ENCODE measurements at regions not wholly inside any gene's neighbourhood (a gene's known extent, or its start where the extent isn't known, plus 50 kb on each side); places are given as distances from the start of the nearest gene placed in this dataset.

DNA sequence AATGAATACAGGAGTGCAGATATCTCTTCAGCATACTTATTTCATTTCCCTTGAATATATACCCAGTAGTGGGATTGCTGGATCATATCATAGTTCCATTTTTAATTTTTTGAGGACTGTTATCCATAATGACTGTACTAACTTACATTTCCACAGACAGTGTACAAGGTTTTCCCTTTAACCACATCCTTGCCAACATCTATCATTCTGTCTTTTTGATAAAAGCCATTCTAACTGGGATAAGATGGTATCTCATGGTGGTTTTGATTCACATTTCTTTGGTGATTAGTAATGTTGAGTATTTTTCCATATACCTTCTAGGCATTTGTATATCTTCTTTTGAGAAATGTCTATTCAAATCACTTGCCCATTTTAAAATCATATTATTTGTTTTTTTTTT is 325.2 kb downstream of the CYP26B1 start:
- Histone ChIP-seq H2BK12ac (ENCODE audit: low read depth, low read length) (no peak overlapping the region), H2BK15ac (ENCODE audit: low read length) (no peak overlapping the region), H3K27me3 (replicated peaks in 1 of 4; ENCODE audit: control insufficient read depth in 3 of 4, extremely low read depth in 1 of 4, insufficient read depth in 3 of 4, low read length in 3 of 4) (no peaks in the 10 kb centered on the region), H3K14ac (ENCODE audit: insufficient read length) (no peak overlapping the region), H3K4ac (replicated peaks; ENCODE audit: insufficient read length, low read depth, low read length) (no peak overlapping the region), H3K4me1 (replicated peaks in 1 of 4; ENCODE audit: control insufficient read depth in 3 of 4, insufficient read depth in 4 of 4, low read length in 3 of 4) (no peaks in the 10 kb centered on the region), H3K36me3 (ENCODE audit: control insufficient read depth in 2 of 4, insufficient read depth in 4 of 4, low read length in 3 of 4) (no peaks in the 10 kb centered on the region; a peak in 1 of 8 replicates), H3K27ac (ENCODE audit: low read depth, low read length) (no peak overlapping the region), H3K56ac (replicated peaks; ENCODE audit: insufficient read length, low read depth, low read length) (no peak overlapping the region), H4K91ac (replicated peaks; ENCODE audit: insufficient read length, low read length) (no peak overlapping the region), H3K23ac (ENCODE audit: insufficient read length) (no peak overlapping the region), H4K20me1 (replicated peaks in 1 of 2; ENCODE audit: control insufficient read depth in 1 of 2, insufficient read depth in 2 of 2, low read length in 2 of 2) (no peaks in the 10 kb centered on the region), H3K4me2 (ENCODE audit: insufficient read depth in 1 of 2, low read depth in 2 of 2, low read length in 2 of 2) (no peak overlapping the region), H4K8ac (ENCODE audit: extremely low read depth, insufficient read depth, low read length) (no peak overlapping the region), H3K79me2 (ENCODE audit: control insufficient read depth in 1 of 2, insufficient read depth in 2 of 2, low read length in 2 of 2) (no peaks in the 10 kb centered on the region), H2BK20ac (ENCODE audit: low read length) (no peak overlapping the region), H3K18ac (ENCODE audit: extremely low read depth, low read length) (no peak overlapping the region), H2AK5ac (ENCODE audit: low read depth, low read length) (no peak overlapping the region), H3K9me3 (ENCODE audit: insufficient read depth in 2 of 2, low read depth in 1 of 2, low read length in 1 of 2) (peaks cover 0 to 7% of the 10 kb centered on the region in 2 experiments; a peak in 1 of 4 replicates), H2BK5ac (ENCODE audit: low read depth, low read length) (no peak overlapping the region), H4K5ac (ENCODE audit: insufficient read length, low read depth, low read length) (no peak overlapping the region), H2AFZ (ENCODE audit: low read length) (no peak overlapping the region), H2BK120ac (replicated peaks; ENCODE audit: low read depth, low read length) (no peak overlapping the region), H3K23me2 (ENCODE audit: low read depth, low read length) (no peaks in the 10 kb centered on the region), H3K79me1 (ENCODE audit: low read depth, low read length) (no peaks in the 10 kb centered on the region), H3K9ac (replicated peaks in 1 of 4; ENCODE audit: extremely low read depth in 1 of 4, low read depth in 3 of 4, low read length in 3 of 4) (no peak overlapping the region), H3K4me3 (ENCODE audit: extremely low read depth in 1 of 4, insufficient read depth in 2 of 4, low read depth in 3 of 4, low read length in 4 of 4) (no peak overlapping the region)
- TF ChIP-seq TEAD4 (IDR thresholded peaks at IDR 0.05; ENCODE audit: low read depth, low read length) (no peak), RBBP5 (IDR thresholded peaks at IDR 0.05; ENCODE audit: borderline replicate concordance, low read depth, low read length) (no peak), SP4 (IDR thresholded peaks at IDR 0.05; ENCODE audit: low read length) (no peak), FOSL1 (IDR thresholded peaks at IDR 0.05; ENCODE audit: insufficient read depth, low read depth, low read length) (no peak), EZH2 (IDR thresholded peaks at IDR 0.05; ENCODE audit: low read depth, low read length, severe bottlenecking) (no peak), CTBP2 (IDR thresholded peaks at IDR 0.05; ENCODE audit: borderline replicate concordance, insufficient read depth, insufficient read length, low read length) (no peak), CREB1 (IDR thresholded peaks at IDR 0.05) (no peak), TBP (IDR thresholded peaks at IDR 0.05; ENCODE audit: low read depth, low read length) (no peak), GTF2F1 (IDR thresholded peaks at IDR 0.05; ENCODE audit: borderline replicate concordance, low read depth, low read length) (no peak), CHD1 (IDR thresholded peaks at IDR 0.05; ENCODE audit: low read depth, low read length) (no peak)
- TF ChIP-seq, protein P1, sequence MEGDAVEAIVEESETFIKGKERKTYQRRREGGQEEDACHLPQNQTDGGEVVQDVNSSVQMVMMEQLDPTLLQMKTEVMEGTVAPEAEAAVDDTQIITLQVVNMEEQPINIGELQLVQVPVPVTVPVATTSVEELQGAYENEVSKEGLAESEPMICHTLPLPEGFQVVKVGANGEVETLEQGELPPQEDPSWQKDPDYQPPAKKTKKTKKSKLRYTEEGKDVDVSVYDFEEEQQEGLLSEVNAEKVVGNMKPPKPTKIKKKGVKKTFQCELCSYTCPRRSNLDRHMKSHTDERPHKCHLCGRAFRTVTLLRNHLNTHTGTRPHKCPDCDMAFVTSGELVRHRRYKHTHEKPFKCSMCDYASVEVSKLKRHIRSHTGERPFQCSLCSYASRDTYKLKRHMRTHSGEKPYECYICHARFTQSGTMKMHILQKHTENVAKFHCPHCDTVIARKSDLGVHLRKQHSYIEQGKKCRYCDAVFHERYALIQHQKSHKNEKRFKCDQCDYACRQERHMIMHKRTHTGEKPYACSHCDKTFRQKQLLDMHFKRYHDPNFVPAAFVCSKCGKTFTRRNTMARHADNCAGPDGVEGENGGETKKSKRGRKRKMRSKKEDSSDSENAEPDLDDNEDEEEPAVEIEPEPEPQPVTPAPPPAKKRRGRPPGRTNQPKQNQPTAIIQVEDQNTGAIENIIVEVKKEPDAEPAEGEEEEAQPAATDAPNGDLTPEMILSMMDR (IDR thresholded peaks at IDR 0.05; ENCODE audit: control extremely low read depth in 1 of 3, insufficient read depth in 1 of 3, low read depth in 1 of 3, low read length in 3 of 3) = no peak
- ChIA-PET POLR2A (ENCODE audit: partially characterized antibody) (no interaction called here), CTCF (ENCODE audit: partially characterized antibody) (interaction anchor here (0.7 kb wide), 1 partner anchor 42 kb away, joined by 4 read pairs; no protein-coding TSS in a partner anchor)
- no peak for DNase-seq (ENCODE audit: low read depth in 1 of 2, low spot score in 2 of 2)
- no peak for FAIRE-seq
